PC-3 (cell line): ENCODE measurements at regions not wholly inside any gene's neighbourhood (a gene's known extent, or its start where the extent isn't known, plus 50 kb on each side); places are given as distances from the start of the nearest gene placed in this dataset.

Experiments used
- CTCF ChIP-seq: fragments of 300-600 bp; sonication (generic); conservative IDR thresholded peaks from 2 replicates; pipeline ENCODE4 v1.5.1; 2017; ENCODE audit warnings: antibody characterized with exemption, low read depth, mild to moderate bottlenecking, low read length
- EZH2 ChIP-seq: fragments of 300-600 bp; sonication (generic); IDR thresholded peaks from one replicate; pipeline ENCODE4 v1.6.1; 2017; ENCODE audit warnings: antibody characterized with exemption, mild to moderate bottlenecking, low read length; ENCODE audit not compliant: unreplicated experiment
- EZH2phosphoT487 ChIP-seq: fragments of 300-600 bp; sonication (generic); IDR thresholded peaks from 2 replicates; pipeline ENCODE4 v1.6.1; 2018; ENCODE audit warnings: mild to moderate bottlenecking, antibody characterized with exemption, low read length, borderline replicate concordance

GRCh38 chr1:181984006-181984405, 77.5 kb downstream of the ZNF648 start:
- no peak for TF ChIP-seq CTCF
- no peak for TF ChIP-seq EZH2
- no peak for TF ChIP-seq EZH2phosphoT487
